IMR-90 (cell line): ENCODE measurements at regions not wholly inside any gene's neighbourhood (a gene's known extent, or its start where the extent isn't known, plus 50 kb on each side); places are given as distances from the start of the nearest gene placed in this dataset.

Experiments used
- ATAC-seq: fragments of 200-7000 bp; cut with Tn5 transposase; 2 replicates; pipeline ENCODE4 v1.9.1; 2020; ENCODE audit warnings: low read depth, mild to moderate bottlenecking, moderate library complexity
- BruUV-seq: library from RNA; stranded (reverse); fragments of 400-500 nt; replicated peaks from 2 replicates; lab custom pipeline; 2021; lab: Mats Ljungman, UMichigan
- CTCF ChIA-PET: fragments of 300-600 bp; formaldehyde crosslinking; extraction: SDS; loops from one replicate; lab custom pipeline; 2021; ENCODE audit warnings: antibody characterized with exemption; lab: Yijun Ruan, JAX
- POLR2A ChIA-PET: fragments of 300-600 bp; sonication (Branson Sonifier 250); formaldehyde crosslinking; loops from one replicate; lab custom pipeline; 2022; ENCODE audit warnings: antibody characterized with exemption; ENCODE audit not compliant: unreplicated experiment; lab: Charles Lee
- DNase-seq: peaks from one replicate; pipeline ENCODE4 v3.0.0; 2013
- H2AFZ ChIP-seq: replicated peaks from 2 replicates; pipeline ENCODE3; 2013; ENCODE audit warnings: low read length, mild to moderate bottlenecking; ENCODE audit not compliant: poor library complexity
- H2AK5ac ChIP-seq: 2 replicates; pipeline ENCODE4 v1.6.1; 2013; ENCODE audit warnings: low read depth, low read length, inconsistent platforms
- H2AK9ac ChIP-seq: replicated peaks from 2 replicates; pipeline ENCODE3; 2013; ENCODE audit warnings: mild to moderate bottlenecking, low read depth, low read length, moderate library complexity; ENCODE audit not compliant: poor library complexity
- H2BK120ac ChIP-seq: 2 replicates; pipeline ENCODE4 v1.6.1; 2013; ENCODE audit warnings: low read depth, low read length, inconsistent platforms
- H2BK15ac ChIP-seq: 3 replicates; pipeline ENCODE4 v1.6.1; 2013; ENCODE audit warnings: low read depth, low read length, inconsistent platforms
- H2BK20ac ChIP-seq: 2 replicates; pipeline ENCODE4 v1.6.1; 2013; ENCODE audit warnings: low read depth, mild to moderate bottlenecking, inconsistent platforms, low read length, moderate library complexity
- H2BK5ac ChIP-seq: 2 replicates; pipeline ENCODE4 v1.6.1; 2013; ENCODE audit warnings: mild to moderate bottlenecking, low read depth, low read length, inconsistent platforms; ENCODE audit not compliant: poor library complexity, severe bottlenecking
- H3K14ac ChIP-seq: replicated peaks from 2 replicates; pipeline ENCODE4 v1.6.1; 2013; ENCODE audit warnings: low read depth, low read length, inconsistent platforms
- H3K18ac ChIP-seq: 2 replicates; pipeline ENCODE4 v1.6.1; 2013; ENCODE audit warnings: low read depth, low read length, control low read depth
- H3K23ac ChIP-seq: 2 replicates; pipeline ENCODE4 v1.6.1; 2013; ENCODE audit warnings: low read depth, low read length, inconsistent platforms
- H3K27ac ChIP-seq: 2 replicates; pipeline ENCODE4 v1.5.1; 2013; ENCODE audit warnings: mild to moderate bottlenecking, control low read depth, low read length; ENCODE audit not compliant: insufficient read depth
- H3K27me3 ChIP-seq: 2 replicates; pipeline ENCODE4 v1.6.1; 2013; ENCODE audit warnings: low read length; ENCODE audit not compliant: control insufficient read depth, insufficient read depth
- H3K36me3 ChIP-seq: 2 replicates; pipeline ENCODE4 v1.6.1; 2013; ENCODE audit warnings: low read length, mixed read lengths; ENCODE audit not compliant: control insufficient read depth, insufficient read depth
- H3K4ac ChIP-seq: 2 replicates; pipeline ENCODE4 v1.6.1; 2013; ENCODE audit warnings: low read depth, low read length, inconsistent platforms
- H3K4me1 ChIP-seq: 2 replicates; pipeline ENCODE4 v1.6.1; 2013; ENCODE audit warnings: low read length, mixed read lengths; ENCODE audit not compliant: control insufficient read depth, insufficient read depth
- H3K4me2 ChIP-seq: 2 replicates; pipeline ENCODE4 v1.6.1; 2013; ENCODE audit warnings: low read depth, mild to moderate bottlenecking, control low read depth, low read length, moderate library complexity
- H3K4me3 ChIP-seq: 2 replicates; pipeline ENCODE4 v1.5.1; 2013; ENCODE audit warnings: low read depth, mild to moderate bottlenecking, control low read depth, low read length, moderate library complexity; ENCODE audit not compliant: insufficient read depth
- H3K56ac ChIP-seq: 2 replicates; pipeline ENCODE4 v1.6.1; 2013; ENCODE audit warnings: low read length, inconsistent platforms; ENCODE audit not compliant: insufficient read depth; ENCODE audit errors: extremely low read depth
- H3K79me1 ChIP-seq, 2 experiments: 2 replicates each; pipeline ENCODE4 v1.6.1; 2013; ENCODE audit warnings: low read length in 2 of 2, inconsistent platforms in 1 of 2, low read depth in 1 of 2
- H3K9ac ChIP-seq: 2 replicates; pipeline ENCODE4 v1.6.1; 2013; ENCODE audit warnings: low read depth, low read length, control low read depth
- H3K9me1 ChIP-seq: 2 replicates; pipeline ENCODE4 v1.6.1; 2013; ENCODE audit warnings: low read length, inconsistent platforms; ENCODE audit not compliant: insufficient read depth
- H3K9me3 ChIP-seq: 2 replicates; pipeline ENCODE4 v1.6.1; 2013; ENCODE audit warnings: low read length; ENCODE audit not compliant: control insufficient read depth, insufficient read depth
- H4K20me1 ChIP-seq: 2 replicates; pipeline ENCODE4 v1.6.1; 2013; ENCODE audit warnings: low read length, inconsistent platforms; ENCODE audit not compliant: insufficient read depth
- H4K5ac ChIP-seq: 2 replicates; pipeline ENCODE4 v1.6.1; 2013; ENCODE audit warnings: mild to moderate bottlenecking, low read depth, low read length, control low read depth
- H4K8ac ChIP-seq, 2 experiments: 2 replicates each; pipeline ENCODE4 v1.6.1; 2013; ENCODE audit warnings: low read depth in 2 of 2, low read length in 2 of 2, control low read depth in 1 of 2, inconsistent platforms in 1 of 2
- H4K91ac ChIP-seq: 2 replicates; pipeline ENCODE4 v1.6.1; 2013; ENCODE audit warnings: low read depth, low read length, inconsistent platforms; ENCODE audit not compliant: insufficient read depth
- CEBPB ChIP-seq: IDR thresholded peaks from 2 replicates; pipeline ENCODE4 v1.6.1; 2012; ENCODE audit warnings: low read depth, low read length, improper control_type of control experiment
- CHD1 ChIP-seq: IDR thresholded peaks from 2 replicates; pipeline ENCODE4 v1.6.1; 2012; ENCODE audit warnings: low read depth, low read length, improper control_type of control experiment
- FOS ChIP-seq: fragments of 150-350 bp; IDR thresholded peaks from 2 replicates; pipeline ENCODE4 v1.6.1; 2016; ENCODE audit warnings: low read depth, low read length
- MAZ ChIP-seq: IDR thresholded peaks from 2 replicates; pipeline ENCODE4 v1.6.1; 2012; ENCODE audit warnings: low read depth, mild to moderate bottlenecking, low read length, improper control_type of control experiment, moderate library complexity, borderline replicate concordance
- MXI1 ChIP-seq: IDR thresholded peaks from 2 replicates; pipeline ENCODE4 v1.6.1; 2012; ENCODE audit warnings: low read depth, mild to moderate bottlenecking, low read length, moderate library complexity, borderline replicate concordance
- NFE2L2 ChIP-seq: fragments of 150-350 bp; IDR thresholded peaks from 2 replicates; pipeline ENCODE4 v1.6.1; 2016; ENCODE audit warnings: low read depth, mild to moderate bottlenecking, low read length
- POLR2A ChIP-seq: IDR thresholded peaks from 2 replicates; pipeline ENCODE4 v1.6.1; 2012; ENCODE audit warnings: mild to moderate bottlenecking, low read depth, low read length
- RAD21 ChIP-seq: IDR thresholded peaks from 2 replicates; pipeline ENCODE4 v1.6.1; 2012; ENCODE audit warnings: low read length, improper control_type of control experiment
- RCOR1 ChIP-seq: IDR thresholded peaks from 2 replicates; pipeline ENCODE4 v1.6.1; 2012; ENCODE audit warnings: mild to moderate bottlenecking, low read length, improper control_type of control experiment; ENCODE audit not compliant: insufficient replicate concordance
- RFX5 ChIP-seq: IDR thresholded peaks from 2 replicates; pipeline ENCODE4 v1.8.0; 2012; ENCODE audit warnings: low read depth, mild to moderate bottlenecking, low read length, moderate library complexity
- SMC3 ChIP-seq: fragments of 150-350 bp; IDR thresholded peaks from 2 replicates; pipeline ENCODE4 v1.6.1; 2016; ENCODE audit warnings: low read depth, mild to moderate bottlenecking, antibody characterized with exemption, low read length, moderate library complexity
- WGBS, 2 experiments: methylation state at CpG; one replicate each; pipeline versions ENCODE4 v1.1.5 to v1.1.7; 2013; ENCODE audit warnings: missing lambda C conversion rate in 2 of 2; ENCODE audit not compliant: insufficient read length in 1 of 2; ENCODE audit errors: extremely low coverage in 2 of 2; 5-methylcytosine and 5-hydroxymethylcytosine counted together
- dilution Hi-C: fragments of 300-500 bp; cut with HindIII; formaldehyde crosslinking; loops from one replicate; pipeline ENCODE4 v1.14.3; 2018; ENCODE audit warnings: low sequenced_read_pairs; ENCODE audit not compliant: unreplicated experiment
- in situ Hi-C: fragments of 300-500 bp; cut with MboI; formaldehyde crosslinking; loops from 3 replicates; pipeline ENCODE4 v1.14.3; 2019; ENCODE audit warnings: low sequenced_read_pairs, inconsistent platforms, mixed read lengths
- intact Hi-C: fragments of 100-400 bp; cut with micrococcal nuclease; formaldehyde crosslinking; loops from 2 replicates; pipeline ENCODE4 v1.10.0; 2022
- TF ChIP-seq, protein P1 (sequence below): fragments of 150-350 bp; IDR thresholded peaks from 2 replicates; pipeline ENCODE4 v1.6.1; 2017; ENCODE audit warnings: mild to moderate bottlenecking, antibody characterized with exemption, low read length, low read depth
- TF ChIP-seq, protein P2 (sequence below): conservative IDR thresholded peaks from 2 replicates; pipeline ENCODE4 v1.5.1; 2012; ENCODE audit warnings: mild to moderate bottlenecking, low read depth, low read length, improper control_type of control experiment

DNA sequence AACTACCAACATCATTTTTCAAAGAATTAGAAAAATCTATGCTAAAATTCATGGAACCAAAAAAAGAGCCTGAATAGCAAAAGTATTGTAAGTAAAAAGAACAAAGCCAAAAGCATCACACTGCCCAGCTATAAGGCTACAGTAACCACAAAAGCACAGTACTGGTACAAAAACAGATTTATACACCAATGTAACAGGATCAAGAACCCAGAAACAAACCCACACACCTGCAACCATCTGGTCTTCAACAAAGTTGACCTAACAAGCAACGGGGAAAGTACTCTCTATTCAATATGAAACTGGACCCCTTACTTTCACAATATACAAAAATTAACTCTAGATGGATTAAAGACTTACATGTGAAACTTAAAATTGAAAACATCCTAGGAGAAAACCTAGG is 94.2 kb upstream of the TARS1 start:
- ATAC-seq (no peak), DNase-seq (no peak)
- WGBS, 2 experiments, result no CpG with 5 or more reads among the region's 1 CpG
- H3K9me1 ChIP-seq, result no peaks in the 10 kb centered on the region
- no peak overlapping the region for H3K9ac ChIP-seq
- no peaks in the 10 kb centered on the region for H4K20me1 ChIP-seq
- no peaks in the 10 kb centered on the region for H3K9me3 ChIP-seq
- no peak overlapping the region for H2AFZ ChIP-seq
- H4K91ac ChIP-seq, result no peak overlapping the region
- no peaks in the 10 kb centered on the region for H3K27me3 ChIP-seq
- BruUV-seq, result no TSS peak
- H3K23ac ChIP-seq, result no peak overlapping the region
- no peak overlapping the region for H2BK120ac ChIP-seq
- no peak overlapping the region for H3K56ac ChIP-seq
- no peak overlapping the region for H2AK5ac ChIP-seq
- no peak overlapping the region for H4K8ac ChIP-seq
- peak overlapping the region; percentile 44; the same call in 1 of the 2 replicates for H3K18ac ChIP-seq
- H2BK5ac ChIP-seq, result no peak overlapping the region
- H3K4me3 ChIP-seq, result no peak overlapping the region
- no peaks in the 10 kb centered on the region; the same call in 1 of the 2 replicates for H3K4me1 ChIP-seq
- dilution Hi-C loops, result no loop called here
- no peak overlapping the region for H3K14ac ChIP-seq
- H2BK20ac ChIP-seq, result no peak overlapping the region
- ChIA-PET CTCF (no interaction called here), POLR2A (no interaction called here)
- no peak overlapping the region for H3K4me2 ChIP-seq
- in situ Hi-C loops, result no loop called here
- TF ChIP-seq MXI1 (no peak), NFE2L2 (no peak), RCOR1 (no peak), CHD1 (no peak), CEBPB (no peak), RAD21 (no peak), FOS (no peak), POLR2A (no peak), MAZ (no peak), SMC3 (no peak), RFX5 (no peak)
- TF ChIP-seq, protein P1, sequence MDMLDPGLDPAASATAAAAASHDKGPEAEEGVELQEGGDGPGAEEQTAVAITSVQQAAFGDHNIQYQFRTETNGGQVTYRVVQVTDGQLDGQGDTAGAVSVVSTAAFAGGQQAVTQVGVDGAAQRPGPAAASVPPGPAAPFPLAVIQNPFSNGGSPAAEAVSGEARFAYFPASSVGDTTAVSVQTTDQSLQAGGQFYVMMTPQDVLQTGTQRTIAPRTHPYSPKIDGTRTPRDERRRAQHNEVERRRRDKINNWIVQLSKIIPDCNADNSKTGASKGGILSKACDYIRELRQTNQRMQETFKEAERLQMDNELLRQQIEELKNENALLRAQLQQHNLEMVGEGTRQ, result no peak
- TF ChIP-seq, protein P2, sequence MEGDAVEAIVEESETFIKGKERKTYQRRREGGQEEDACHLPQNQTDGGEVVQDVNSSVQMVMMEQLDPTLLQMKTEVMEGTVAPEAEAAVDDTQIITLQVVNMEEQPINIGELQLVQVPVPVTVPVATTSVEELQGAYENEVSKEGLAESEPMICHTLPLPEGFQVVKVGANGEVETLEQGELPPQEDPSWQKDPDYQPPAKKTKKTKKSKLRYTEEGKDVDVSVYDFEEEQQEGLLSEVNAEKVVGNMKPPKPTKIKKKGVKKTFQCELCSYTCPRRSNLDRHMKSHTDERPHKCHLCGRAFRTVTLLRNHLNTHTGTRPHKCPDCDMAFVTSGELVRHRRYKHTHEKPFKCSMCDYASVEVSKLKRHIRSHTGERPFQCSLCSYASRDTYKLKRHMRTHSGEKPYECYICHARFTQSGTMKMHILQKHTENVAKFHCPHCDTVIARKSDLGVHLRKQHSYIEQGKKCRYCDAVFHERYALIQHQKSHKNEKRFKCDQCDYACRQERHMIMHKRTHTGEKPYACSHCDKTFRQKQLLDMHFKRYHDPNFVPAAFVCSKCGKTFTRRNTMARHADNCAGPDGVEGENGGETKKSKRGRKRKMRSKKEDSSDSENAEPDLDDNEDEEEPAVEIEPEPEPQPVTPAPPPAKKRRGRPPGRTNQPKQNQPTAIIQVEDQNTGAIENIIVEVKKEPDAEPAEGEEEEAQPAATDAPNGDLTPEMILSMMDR, result no peak
- no peak overlapping the region for H4K5ac ChIP-seq
- H3K27ac ChIP-seq, result no peak overlapping the region
- no peak overlapping the region for H2BK15ac ChIP-seq
- H3K36me3 ChIP-seq, result no peaks in the 10 kb centered on the region
- H2AK9ac ChIP-seq, result no peak overlapping the region
- no peak overlapping the region for H3K4ac ChIP-seq
- H3K79me1 ChIP-seq, result no peaks in the 10 kb centered on the region
- intact Hi-C loops, result no loop called here
